ENCODE measurements at regions not wholly inside any gene's neighbourhood (a gene's known extent, or its start where the extent isn't known, plus 50 kb on each side); places are given as distances from the start of the nearest gene placed in this dataset.

- Histone ChIP-seq H3K9me3 (ENCODE audit: control insufficient read depth, low read depth, low read length) (no peaks in the 10 kb centered on the region), H2AK5ac (ENCODE audit: insufficient read length, low read length) (no peak overlapping the region), H2BK5ac (ENCODE audit: insufficient read length, low read length) (no peak overlapping the region), H3K14ac (ENCODE audit: insufficient read depth, low read length) (no peak overlapping the region; the same call in 1 of the 2 replicates), H3K4ac (ENCODE audit: low read depth, low read length) (no peak overlapping the region), H3K23ac (ENCODE audit: insufficient read length, low read depth, low read length) (no peak overlapping the region), H4K91ac (ENCODE audit: insufficient read length, low read depth, low read length) (no peak overlapping the region), H3K79me2 (ENCODE audit: insufficient read depth, low read length) (no peaks in the 10 kb centered on the region), H2AFZ (ENCODE audit: low read length) (no peak overlapping the region), H3K56ac (ENCODE audit: insufficient read length, low read depth, low read length) (no peak overlapping the region), H2BK20ac (ENCODE audit: low read depth, low read length, poor library complexity, severe bottlenecking) (no peak overlapping the region), H3K4me1 (ENCODE audit: insufficient read depth, low read length) (0 out of 2 replicates have a peak, but pooled peaks cover 3% of the 10 kb centered on the region), H3K23me2 (ENCODE audit: insufficient read length, low read depth, low read length, poor library complexity, severe bottlenecking) (no peaks in the 10 kb centered on the region), H2BK12ac (ENCODE audit: insufficient read length, low read depth, low read length) (no peak overlapping the region), H2BK15ac (ENCODE audit: low read depth, low read length) (no peak overlapping the region), H3K4me2 (ENCODE audit: insufficient read depth, insufficient read length, low read length) (no peak overlapping the region), H3K27ac (ENCODE audit: insufficient read length, low read depth, low read length) (no peak overlapping the region), H2BK120ac (ENCODE audit: low read depth, low read length, poor library complexity, severe bottlenecking) (no peak overlapping the region), H4K5ac (ENCODE audit: insufficient read length, low read depth, low read length) (no peak overlapping the region), H3T11ph (ENCODE audit: low read length) (no peak overlapping the region), H3K27me3 (ENCODE audit: insufficient read depth, low read length) (no peaks in the 10 kb centered on the region), H3K9ac (ENCODE audit: extremely low read depth, insufficient read length, low read length) (no peak overlapping the region), H4K20me1 (ENCODE audit: control insufficient read depth, insufficient read depth, insufficient read length) (no peaks in the 10 kb centered on the region), H4K8ac (replicated peaks; ENCODE audit: insufficient read length, low read depth, low read length) (peak overlapping the region; percentile 13), H3K79me1 (ENCODE audit: insufficient read depth, low read depth, low read length, poor library complexity, severe bottlenecking) (no peaks in the 10 kb centered on the region), H3K18ac (ENCODE audit: insufficient read length, low read depth, low read length) (no peak overlapping the region)
- DNase-seq = no peak
- Mint-ChIP-seq H3K4me3 (no peak overlapping the region), H3K27me3 (ENCODE audit: low read depth) (peaks cover 2% of the 10 kb centered on the region), H3K36me3 (ENCODE audit: insufficient read depth in 1 of 3, low read depth in 3 of 3) (no peaks in the 10 kb centered on the region; a peak in 1 of 7 replicates), H3K4me1 (no peaks in the 10 kb centered on the region), H3K9me3 (no peaks in the 10 kb centered on the region; a peak in 1 of 5 replicates), H3K27ac (no peak overlapping the region)
- TF ChIP-seq CTCF (conservative IDR thresholded peaks at IDR 0.05) = no peak
- no CpG with 5 or more reads among the region's 21 CpGs for WGBS (ENCODE audit: extremely low coverage, insufficient read length, low lambda C conversion rate)
These were observed 194.2 kb downstream of the GPAM start for GRCh38 chr10:111989136-111989911.
